DMS 273 (cell line): ENCODE measurements at regions not wholly inside any gene's neighbourhood (a gene's known extent, or its start where the extent isn't known, plus 50 kb on each side); places are given as distances from the start of the nearest gene placed in this dataset.
"Not testable (repeated sequence)": the region's sequence is repeated elsewhere in the genome, so short reads cannot be mapped to it uniquely, and the experiment has no call there.

Source experiments
- DNase-seq: peaks from one replicate; lab custom pipeline; 2025; ENCODE audit not compliant: unreplicated experiment; lab: John Stamatoyannopoulos, UW

DNA sequence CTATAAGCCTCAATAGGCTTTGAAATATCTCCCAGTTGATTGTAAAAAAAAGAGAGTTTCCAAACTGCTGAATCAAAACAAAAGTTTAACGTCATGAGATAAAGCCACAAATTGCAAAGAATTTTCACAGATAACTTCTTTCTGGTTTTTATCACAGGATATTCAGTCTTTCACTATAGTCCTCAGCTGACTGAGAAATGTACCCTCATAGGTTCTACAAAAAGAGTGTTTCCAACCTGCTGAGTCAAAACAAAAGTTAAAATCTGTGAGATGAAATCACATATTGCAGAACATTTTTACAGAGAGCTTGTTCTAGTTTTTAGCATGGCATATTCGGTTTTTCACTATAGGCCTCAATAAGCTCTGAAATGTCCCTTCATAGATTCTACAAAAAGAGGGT, 559.2 kb downstream of the KCNJ18 start:
- DNase-seq, result no peak

DNA sequence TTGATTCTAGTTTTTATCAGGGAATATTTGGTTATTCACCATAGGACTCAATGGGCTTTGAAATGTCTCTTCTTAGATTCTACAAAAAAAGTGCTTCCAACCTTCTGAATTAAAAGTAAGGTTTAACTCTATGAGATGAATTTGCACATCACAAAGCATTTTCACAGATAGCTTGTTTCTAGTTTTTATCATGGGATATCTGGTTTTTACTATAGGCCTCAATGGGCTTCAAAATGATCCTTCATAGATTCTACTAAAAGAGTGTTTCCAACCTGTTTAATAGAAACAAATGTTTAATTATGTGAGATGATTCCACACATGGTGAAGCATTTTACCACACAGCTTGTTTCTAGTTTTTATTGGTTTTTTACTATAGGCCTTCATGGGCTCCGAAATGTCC, 560.7 kb downstream of the KCNJ18 start:
- no peak for DNase-seq

DNA sequence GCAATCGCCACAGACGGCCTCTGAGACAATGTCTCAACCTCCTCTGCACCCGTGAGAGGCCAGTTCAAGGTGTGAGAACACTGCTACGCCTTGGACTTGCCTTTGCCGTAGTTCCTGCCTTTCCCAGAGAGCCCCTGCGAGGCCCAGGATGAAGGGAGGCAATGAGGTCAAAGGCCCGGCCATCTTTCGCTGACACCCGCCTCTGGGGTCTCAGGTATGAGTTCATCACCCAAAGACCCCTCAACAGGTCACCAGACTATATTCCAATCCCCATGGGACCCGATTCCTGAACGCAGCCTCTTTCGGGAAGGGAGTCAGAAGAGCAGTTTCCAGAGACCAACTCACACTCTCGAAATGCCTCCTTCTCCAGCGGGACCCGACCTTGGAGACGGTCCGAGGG, 573.5 kb downstream of the KCNJ18 start:
- no peak for DNase-seq

DNA sequence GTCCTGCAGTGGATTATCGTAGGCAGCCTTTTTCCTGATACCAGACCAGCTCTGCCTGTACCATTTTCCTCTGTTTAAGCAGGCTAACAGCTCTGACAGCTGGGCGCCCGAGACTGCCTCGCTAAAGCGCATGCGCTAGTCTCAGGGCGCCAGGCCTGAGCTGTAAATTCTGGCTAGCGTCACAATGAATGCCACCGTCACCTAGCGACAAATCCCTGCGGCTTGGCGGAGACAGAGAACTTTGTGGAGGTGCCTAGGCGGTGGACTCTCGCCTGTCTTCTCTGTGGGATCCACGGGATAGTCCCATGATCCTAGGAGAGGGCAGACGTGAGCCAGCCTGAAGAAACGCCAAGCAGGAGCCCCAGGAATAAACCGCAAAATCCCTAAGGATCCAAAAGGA, 573.9 kb downstream of the KCNJ18 start:
- DNase-seq, result peak; percentile 63

DNA sequence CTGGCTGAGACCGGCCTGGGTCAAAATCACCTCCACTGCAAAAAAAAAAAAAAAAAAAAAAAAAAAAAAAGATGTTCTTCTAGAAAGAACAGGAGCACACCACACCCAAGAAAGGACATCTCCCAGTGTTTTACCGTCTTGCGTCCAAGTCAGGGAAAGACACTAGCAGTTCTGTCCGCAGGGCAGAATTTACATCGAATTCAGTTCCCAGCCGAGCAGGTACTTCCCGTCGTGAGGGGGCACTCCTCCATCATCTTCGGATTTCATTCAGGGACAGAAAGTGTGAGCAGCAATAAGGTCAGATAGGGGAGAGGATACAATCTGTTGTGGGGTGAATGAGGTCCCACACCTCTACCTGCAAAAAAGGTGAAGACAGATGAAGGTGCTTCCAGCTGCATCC, 574.7 kb downstream of the KCNJ18 start:
- DNase-seq, result no peak

DNA sequence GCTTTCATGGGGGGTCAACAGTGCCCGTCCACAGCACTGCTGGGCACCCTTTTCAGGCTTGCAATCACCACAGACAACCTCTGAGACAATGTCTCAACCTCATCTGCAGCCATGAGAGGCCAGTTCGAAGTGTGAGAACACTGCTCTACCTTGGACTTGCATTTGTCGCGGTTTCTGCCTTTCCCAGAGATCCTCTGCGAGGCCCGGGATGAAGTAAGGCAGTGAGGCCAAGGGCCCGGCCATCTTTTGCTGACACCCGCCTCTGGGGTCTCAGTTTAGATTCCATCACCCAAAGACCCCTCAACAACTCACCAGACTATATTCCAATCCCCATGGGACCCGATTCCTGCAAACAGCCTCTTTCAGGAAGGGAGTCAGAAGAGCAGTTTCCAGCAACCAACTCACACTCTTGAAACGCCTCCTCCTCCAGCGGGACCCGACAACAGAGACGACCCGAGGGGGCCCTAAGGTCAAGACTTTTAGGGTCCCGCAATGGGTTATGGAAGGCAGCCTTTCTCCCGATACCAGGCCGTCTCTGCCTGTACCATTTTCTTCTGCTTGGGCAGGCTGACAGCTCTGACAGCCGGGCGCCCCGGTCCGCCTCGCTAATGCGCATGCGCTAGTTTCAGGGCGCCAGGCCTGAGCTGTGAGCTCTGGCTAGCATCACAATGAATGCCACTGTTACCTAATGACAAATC, 576.0 kb downstream of the KCNJ18 start:
- no peak for DNase-seq

DNA sequence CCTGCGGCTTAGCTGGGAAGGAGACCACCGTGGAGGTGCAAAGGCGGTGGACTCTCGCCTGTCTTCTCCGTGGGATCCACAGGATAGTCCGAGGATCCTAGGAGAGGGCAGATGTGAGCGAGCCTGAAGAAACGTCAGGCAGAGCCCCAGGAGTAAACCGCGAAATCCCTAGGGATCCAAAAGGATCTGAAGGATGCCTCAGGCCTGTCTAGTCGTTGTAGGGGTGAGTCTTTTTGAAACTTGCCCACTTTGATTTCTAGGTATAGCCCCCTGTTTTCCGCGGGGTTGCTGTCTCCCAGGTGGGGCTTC, 576.5 kb downstream of the KCNJ18 start:
- no peak for DNase-seq

DNA sequence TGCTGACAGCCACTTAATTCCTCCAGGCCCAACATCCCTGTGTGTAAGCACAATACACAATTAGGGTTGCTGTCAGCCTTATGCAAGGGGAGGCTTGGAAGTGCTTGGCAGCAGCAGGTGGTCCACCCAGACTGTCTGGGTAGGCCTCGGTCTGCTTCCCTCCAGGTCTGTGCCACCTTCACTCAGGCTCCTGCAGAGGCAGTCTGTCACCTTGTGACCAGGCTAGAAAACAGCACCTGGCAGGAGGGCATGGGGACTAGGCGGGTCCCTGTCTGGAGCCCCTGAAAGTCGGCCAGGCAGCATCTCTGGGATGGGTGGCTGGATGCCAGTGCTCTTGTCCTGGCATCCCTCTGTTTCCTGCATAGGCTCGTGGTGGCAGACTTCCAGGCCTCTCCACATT, 578.1 kb downstream of the KCNJ18 start:
- no peak for DNase-seq

DNA sequence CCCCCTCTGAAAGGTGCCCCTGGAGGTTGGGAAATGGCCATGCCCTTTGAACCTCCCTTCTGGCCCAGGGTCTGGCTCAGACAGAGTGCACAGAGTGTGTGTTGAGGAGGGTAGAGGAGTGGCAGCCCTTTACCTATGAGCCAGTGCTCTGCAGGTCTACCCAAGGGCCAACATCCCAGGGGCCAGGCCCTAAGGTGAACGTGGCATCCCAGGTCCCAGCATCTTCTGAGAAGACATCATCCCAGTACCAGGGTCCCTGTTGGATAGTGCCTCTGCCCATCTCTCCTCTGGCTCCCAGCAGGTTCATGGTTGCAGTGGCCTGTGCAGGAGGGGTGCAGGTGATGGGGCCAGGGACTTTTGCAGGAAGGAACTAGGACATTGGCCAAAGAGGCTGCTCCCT, 578.5 kb downstream of the KCNJ18 start:
- DNase-seq, result not testable (repeated sequence)

DNA sequence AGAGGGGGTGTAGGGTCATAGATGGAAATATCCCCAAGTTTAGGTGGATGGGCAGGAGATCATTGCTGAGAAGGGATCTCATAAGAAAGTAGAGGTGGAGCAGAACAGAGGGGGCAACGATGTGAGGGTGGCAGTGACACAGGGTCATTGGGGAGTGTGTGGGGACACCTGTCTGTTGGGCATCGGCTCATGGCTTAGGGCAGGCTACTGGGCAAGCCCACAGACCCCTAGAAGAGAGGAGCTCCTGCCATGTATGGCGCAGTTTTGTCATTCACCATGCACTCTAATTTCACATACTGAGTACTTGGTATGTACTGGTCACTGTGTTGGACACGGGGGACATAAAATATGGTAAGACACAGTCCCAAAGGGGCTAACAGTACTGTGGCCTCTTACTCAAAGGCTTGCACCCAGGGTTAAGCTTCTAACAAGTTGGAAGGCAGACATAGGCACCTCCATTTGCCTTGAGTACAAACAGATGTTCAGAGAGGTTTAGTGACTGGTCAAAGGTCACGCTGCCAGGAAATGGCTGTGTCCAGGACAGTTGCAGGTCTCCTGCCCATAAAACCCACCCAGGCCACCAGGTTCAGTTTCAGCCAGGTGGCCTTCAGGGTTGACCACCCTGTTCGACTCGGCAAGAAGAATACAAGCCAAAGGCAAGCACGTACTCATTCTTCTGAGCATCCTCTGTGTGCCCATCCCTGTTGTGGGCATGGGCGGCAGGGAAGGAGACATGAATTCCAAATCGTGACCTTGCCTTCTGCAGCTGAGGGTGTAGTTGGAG, 580.2 kb downstream of the KCNJ18 start:
- no peak for DNase-seq

DNA sequence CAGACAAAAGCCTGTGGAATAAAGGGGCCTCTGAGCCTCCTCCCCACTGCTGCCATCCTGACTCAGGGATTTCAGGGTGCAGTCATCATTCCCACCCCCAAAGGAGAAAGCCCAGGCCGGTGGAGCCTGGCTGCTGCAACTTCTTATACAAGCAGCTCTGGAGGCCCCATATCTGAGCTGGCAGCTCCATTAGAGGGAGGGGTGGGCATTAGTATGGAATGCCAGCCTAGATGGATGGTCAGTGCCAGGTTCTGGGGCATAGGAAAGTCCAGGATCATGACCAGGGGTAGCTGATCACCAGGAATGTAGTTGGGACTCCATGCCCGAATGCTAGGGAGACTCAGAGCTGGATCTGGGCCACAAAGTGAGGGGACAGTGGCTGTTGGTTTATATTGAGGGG, 581.0 kb downstream of the KCNJ18 start:
- DNase-seq, result no peak

DNA sequence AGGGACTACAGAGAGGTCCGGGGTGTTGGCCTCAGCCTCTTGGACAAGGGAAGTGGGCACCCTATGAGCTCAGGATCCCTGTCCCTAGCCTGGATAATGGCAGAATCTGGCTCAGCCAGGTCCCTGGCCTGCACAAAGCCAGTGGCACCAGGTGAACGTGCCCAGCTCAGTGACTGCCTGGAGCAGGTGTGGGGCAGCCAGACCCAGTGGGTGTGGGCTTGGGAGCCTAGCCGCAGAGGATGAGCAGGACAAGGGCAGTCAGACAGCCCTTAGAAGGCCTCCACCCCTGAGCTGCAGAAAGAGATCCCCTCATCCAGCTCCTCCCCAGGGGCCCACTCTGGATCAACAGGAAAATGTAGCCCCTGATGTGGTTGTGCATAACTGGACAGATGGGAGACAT, 585.3 kb downstream of the KCNJ18 start:
- no peak for DNase-seq

DNA sequence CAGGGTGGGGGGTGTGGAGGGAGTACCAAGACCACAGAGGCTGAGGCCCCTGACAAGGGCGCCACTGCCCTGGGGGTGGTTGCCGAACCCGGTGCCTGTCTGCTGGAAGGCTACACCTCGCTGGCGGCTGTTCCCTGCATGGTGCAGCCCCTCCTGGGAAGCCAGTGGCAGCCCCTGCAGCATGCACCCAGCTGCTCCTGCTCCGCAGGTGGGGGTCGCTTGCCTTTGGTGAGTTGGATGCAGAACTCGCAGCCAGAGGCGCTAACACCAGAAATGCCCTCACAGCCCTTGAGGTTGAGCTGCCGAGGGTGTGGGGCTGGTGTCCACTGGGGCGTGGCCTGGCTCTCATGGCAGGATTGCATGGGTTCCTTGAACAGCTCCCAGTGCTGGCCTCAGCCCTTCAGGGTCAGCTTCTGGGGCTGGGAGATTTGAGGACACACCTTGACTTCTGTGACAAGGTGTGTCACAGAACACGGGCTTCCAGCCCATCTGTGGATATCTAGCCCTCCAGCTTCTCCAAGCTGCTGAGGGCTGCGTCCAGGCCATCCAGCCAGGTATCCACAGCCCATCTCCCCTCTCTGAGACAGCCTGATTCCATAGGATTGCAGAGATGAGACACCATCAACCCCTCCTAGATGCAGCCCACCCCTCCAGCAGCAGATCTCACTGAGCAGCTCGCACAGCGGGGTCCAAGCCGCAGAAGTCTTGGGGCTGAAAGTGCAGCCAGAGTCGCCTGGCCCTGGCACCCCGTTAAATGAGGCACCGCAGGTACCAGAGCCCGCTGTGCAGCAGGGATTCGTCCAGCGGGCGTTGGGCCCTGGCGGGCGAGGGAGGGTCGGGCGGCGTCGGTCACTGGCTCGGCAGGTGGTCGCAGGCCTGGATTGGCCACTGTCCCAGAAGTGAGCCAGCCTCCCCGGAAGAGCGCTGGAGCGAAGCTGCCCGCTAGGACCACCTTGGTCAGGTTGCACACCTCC, 586.3 kb downstream of the KCNJ18 start:
- no peak for DNase-seq

DNA sequence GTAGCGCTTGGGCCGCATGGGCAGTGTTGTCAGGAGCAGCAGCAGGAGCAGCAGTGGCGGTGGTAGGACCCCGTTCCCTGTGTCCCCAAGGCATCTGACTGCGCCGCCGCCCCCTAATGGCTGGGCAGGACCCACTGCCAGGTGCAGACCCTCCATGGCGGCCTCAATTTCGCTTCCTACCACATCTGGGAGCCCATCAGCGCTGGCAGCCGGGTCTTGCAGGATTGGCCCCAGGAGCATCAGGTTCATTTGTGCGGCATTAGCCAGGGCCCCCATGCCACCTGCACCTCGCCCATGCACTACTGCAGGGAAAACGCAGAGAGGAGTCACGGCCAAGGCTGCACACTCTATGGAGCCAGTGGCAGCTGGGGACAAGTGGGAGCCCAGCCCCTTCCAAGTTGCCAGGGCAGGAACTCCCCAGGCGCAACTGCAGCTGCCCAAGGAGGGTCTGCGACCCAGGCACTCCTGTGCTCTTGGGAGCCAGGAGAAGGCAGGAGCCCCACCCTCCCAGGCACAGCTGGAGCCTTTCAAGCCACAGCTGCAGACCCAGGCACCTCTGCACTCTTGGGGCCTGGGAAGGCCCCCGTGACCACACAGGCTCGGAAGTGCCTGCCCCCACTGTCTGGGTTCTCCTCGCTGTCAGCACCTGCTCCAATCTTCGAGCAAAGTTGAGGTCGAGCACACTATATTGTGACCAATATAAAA, 594.2 kb downstream of the KCNJ18 start:
- DNase-seq, result no peak

DNA sequence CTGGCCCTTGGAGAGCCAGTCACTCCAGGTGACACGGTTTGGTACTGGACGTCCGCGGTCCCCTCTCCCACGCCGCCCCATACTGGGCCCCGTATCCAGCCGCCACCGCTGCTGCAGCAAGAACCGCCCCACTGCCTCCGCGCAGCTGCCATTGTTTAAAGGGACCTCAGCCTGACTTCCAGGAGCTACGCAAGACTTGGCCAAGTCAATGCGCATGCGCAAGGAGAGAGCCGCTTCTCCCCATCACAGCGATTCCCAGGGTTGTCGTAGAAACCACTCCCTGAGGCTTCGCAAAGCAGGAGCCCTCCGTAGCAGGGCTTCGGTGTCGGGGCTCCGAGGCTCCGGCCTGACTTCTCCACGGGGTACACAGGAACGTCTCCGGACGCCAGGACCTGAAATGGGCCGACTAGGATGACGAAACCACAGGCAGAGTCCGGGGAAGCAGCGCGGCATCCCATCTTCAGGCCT, 606.2 kb downstream of the KCNJ18 start:
- not testable (repeated sequence) for DNase-seq

DNA sequence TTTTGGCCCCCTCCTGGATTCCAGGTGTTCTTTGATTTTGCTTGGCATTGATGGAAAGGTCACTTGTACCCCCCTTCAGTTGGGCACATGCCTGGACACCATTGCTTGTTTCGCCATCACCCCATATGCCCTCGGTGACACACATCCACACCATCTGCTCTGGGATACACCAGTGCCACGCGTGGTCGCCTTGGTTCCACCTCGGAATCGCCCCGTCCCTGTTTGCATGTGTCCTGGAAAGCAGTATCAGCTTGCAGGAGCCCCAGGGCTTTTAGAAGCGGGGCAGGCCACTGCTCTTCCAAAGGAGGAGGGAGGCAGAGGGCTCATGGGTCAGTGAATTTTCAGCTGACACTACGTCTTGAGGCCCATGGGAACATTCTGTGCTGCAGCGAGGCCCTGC, 607.9 kb downstream of the KCNJ18 start:
- no peak for DNase-seq

DNA sequence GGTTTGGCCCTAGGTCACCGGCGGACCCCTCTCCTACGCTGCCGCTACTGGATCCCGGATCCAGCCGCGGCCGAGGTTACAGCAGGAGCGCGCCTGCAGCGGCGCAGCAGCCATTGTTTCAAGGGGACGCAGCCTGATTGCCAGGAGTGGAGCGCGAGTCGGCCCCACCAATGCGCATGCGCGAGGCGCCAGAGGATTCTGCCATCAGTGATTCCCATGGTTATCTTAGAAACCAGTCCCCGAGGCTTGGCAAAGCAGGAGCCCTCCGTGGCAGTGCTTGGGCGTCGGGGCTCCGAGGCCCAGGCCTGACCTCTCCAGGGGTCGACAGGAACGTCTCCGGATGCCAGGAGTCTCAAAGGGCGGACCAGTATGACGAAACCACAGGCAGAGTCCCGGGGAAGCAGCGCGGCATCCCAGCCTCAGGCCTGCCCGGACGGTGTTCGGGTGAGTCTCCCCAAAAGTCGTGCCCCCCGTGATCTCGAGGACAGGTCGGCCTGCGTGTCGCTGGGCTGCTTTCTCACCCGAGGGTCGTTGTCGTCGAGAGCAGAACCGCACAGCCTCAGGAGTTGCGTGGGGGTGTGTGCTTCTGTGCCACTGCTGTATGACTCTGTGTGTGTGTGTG, 608.5 kb downstream of the KCNJ18 start:
- DNase-seq, result no peak

DNA sequence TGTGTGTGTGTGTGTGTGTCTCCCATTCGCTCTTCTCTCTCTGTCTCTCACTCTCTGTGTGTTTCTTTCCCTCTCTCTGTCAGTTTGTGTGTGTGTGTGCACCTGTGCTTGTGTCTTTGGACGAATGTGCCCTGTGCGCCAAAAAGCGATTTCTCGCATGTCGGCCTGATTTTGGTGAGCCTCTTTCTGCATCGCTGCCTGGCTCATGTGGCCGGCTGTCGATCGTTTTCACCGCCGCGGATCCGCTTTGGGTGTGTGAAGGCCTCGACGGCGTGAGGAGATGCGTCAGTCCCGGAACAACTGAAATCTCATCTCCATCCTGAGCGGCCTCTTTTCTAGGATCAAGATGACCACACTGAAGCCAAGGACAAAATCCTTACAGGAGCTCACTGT, 609.0 kb downstream of the KCNJ18 start:
- no peak for DNase-seq

DNA sequence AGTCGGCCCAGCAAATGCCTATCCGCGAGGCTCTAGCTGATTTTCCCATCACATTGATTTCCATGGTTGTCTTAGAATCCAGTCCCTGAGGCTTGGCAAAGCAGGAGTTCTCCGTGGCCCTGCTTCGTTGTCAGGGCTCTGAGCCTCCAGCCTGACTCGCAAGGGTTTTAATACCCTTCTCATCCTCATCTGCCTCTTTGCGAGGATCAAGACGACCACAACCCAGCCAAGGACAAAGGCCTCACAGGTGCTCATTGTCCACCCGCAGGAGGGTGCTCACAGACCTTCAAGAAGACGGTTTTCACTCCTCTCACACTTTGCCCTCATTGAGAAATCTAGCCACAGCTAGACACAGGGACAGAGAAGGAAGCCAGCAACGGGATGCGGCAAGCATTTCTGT, 610.8 kb downstream of the KCNJ18 start:
- no peak for DNase-seq

DNA sequence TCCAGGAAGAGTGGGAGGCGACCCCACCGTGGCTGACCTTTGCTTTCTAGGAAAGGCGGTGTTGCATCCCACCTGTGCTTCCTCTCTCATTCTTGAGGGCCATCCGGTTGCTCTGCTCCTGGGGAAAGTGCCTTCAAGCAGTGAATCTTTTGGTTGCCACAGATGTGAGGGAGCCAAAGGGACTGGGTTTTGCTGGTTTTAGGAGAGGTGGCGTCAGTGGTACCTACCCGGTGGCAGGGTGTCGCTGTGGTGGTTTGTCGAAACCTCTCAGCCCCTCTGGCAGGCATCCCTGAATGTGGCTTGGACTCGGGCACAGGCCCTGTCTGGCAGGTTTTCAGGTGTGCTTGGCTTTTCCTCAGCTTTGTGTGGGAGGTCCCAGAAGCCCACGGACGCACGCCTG, 611.5 kb downstream of the KCNJ18 start:
- no peak for DNase-seq
